Vagina (tissue), 2 donors: ENCODE measurements at regions not wholly inside any gene's neighbourhood (a gene's known extent, or its start where the extent isn't known, plus 50 kb on each side); places are given as distances from the start of the nearest gene placed in this dataset.

Source experiments
- DNase-seq, 2 donors: peaks; one replicate each; pipeline ENCODE4 v3.0.0-alpha.2; 2017; ENCODE audit errors: extremely low spot score in 2 of 2
- H3K27ac ChIP-seq: fragments of 200-600 bp; sonication (generic); one replicate; pipeline ENCODE4 v1.5.1; 2019
- H3K27me3 ChIP-seq: fragments of 200-600 bp; sonication (generic); one replicate; pipeline ENCODE4 v1.5.1; 2019
- H3K36me3 ChIP-seq, 2 donors: fragments of 200-600 bp; sonication (generic); one replicate each; pipeline ENCODE4 v1.5.1; 2017 to 2019
- H3K4me1 ChIP-seq: fragments of 200-600 bp; sonication (generic); one replicate; pipeline ENCODE4 v1.5.1; 2019
- H3K4me3 ChIP-seq, 2 donors: fragments of 200-600 bp; sonication (generic); 1 replicate in 1 of 2; 2 replicates in 1 of 2; pipeline ENCODE4 v1.5.1; 2016 to 2019
- H3K9me3 ChIP-seq: fragments of 200-600 bp; sonication (generic); one replicate; pipeline ENCODE4 v1.5.1; 2019
- CTCF ChIP-seq, 3 experiments: fragments of 450-650 bp in 2 of 3; fragments of 200-600 bp in 1 of 3; sonication (generic) in 1 of 3; IDR thresholded peaks; one replicate each; pipeline ENCODE4 v1.5.1; 2017 to 2019; ENCODE audit warnings: antibody characterized with exemption in 3 of 3, mild to moderate bottlenecking in 2 of 3, moderate library complexity in 2 of 3
- POLR2A ChIP-seq, 2 donors: fragments of 450-650 bp; IDR thresholded peaks; one replicate each; pipeline ENCODE4 v1.6.1; 2017; ENCODE audit warnings: antibody characterized with exemption in 2 of 2, mild to moderate bottlenecking in 2 of 2, moderate library complexity in 2 of 2
- POLR2AphosphoS5 ChIP-seq, 2 donors: sonication (generic); formaldehyde crosslinking; IDR thresholded peaks; one replicate each; pipeline ENCODE4 v1.9.0; 2017; ENCODE audit warnings: antibody characterized with exemption in 2 of 2, mild to moderate bottlenecking in 2 of 2, low read depth in 1 of 2; ENCODE audit not compliant: insufficient read depth in 1 of 2
- intact Hi-C: fragments of 100-400 bp; cut with DNase I; formaldehyde crosslinking; loops from one replicate; pipeline ENCODE4 v1.15.1; 2023

- Histone ChIP-seq H3K4me3 (no peak overlapping the region), H3K36me3 (no peaks in the 10 kb centered on the region), H3K27ac (no peak overlapping the region), H3K4me1 (no peaks in the 10 kb centered on the region), H3K9me3 (no peaks in the 10 kb centered on the region), H3K27me3 (no peaks in the 10 kb centered on the region)
- TF ChIP-seq POLR2A (IDR thresholded peaks at IDR 0.05) = no peak
- TF ChIP-seq CTCF (IDR thresholded peaks at IDR 0.05) = no peak
- TF ChIP-seq POLR2AphosphoS5 (IDR thresholded peaks at IDR 0.05; ENCODE audit: insufficient read depth in 1 of 2, low read depth in 1 of 2) = no peak
- intact Hi-C loops = no loop called here
- DNase-seq = no peak
Measured at GRCh38 chr4:28351102-28351501, 1490.5 kb downstream of the STIM2 start.

DNA sequence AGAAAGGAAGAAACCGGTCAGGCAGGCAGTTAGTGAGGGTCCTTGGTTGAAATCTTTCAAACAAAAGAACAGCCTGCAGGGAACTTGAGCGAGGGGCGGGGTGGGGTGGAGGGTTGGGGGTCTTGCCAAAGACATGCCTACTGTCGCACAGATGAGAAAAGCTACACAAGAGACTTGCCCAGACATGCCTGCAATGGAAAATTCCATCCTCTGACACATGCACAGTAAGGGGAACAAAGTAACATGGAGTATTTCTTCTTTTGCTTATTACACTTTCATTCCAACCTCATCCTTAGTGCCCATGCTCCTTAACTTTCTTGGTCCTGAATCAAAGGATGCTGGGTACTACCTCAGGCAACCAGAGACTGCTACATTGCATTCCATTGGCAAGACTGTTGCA, 1491.2 kb downstream of the STIM2 start:
- DNase-seq = no peak
- Histone ChIP-seq H3K36me3 (no peaks in the 10 kb centered on the region), H3K27ac (no peak overlapping the region), H3K9me3 (no peaks in the 10 kb centered on the region), H3K27me3 (no peaks in the 10 kb centered on the region), H3K4me1 (no peaks in the 10 kb centered on the region), H3K4me3 (no peak overlapping the region)
- intact Hi-C loops = no loop called here
- TF ChIP-seq POLR2A (IDR thresholded peaks at IDR 0.05) (no peak), CTCF (IDR thresholded peaks at IDR 0.05) (no peak), POLR2AphosphoS5 (IDR thresholded peaks at IDR 0.05; ENCODE audit: insufficient read depth in 1 of 2, low read depth in 1 of 2) (no peak)

DNA sequence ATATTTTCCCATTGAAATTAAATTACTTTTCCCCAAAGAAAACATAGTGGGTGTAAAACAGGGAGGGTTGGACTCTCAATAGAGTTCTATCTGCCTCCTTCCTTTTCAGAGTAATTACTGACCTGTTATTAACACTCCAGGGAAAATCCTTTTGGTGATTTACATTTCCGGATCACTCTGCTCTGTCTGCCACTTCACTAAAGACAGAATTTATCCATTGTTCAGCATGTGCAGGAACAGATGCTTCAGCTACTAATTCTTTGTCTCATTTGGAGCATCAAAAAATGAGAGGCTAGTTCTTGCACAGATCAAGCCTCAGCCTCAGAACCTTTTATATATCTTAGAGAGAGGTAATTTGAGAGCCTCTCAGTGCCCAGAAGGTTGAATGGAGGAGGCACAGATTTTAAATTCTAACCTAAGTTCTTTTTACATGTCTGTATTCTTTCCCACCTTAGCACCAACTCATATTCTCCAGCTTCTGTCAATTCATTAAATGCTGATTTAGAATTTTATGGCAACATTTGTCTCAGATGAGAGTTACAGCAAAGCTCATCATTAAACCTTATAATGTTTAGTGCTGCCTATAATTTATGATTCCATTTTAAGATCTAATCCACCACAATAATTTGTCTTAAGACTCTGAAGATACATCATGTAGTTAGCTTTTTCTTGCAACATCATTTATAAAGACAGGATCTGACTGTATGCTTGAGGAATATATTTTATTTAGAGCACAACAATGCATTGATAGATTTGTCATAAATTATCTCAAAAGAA, 1494.4 kb downstream of the STIM2 start:
- Histone ChIP-seq H3K27me3 (no peaks in the 10 kb centered on the region), H3K4me3 (no peak overlapping the region), H3K4me1 (no peaks in the 10 kb centered on the region), H3K9me3 (no peaks in the 10 kb centered on the region), H3K36me3 (no peaks in the 10 kb centered on the region), H3K27ac (no peak overlapping the region)
- intact Hi-C loops = no loop called here
- TF ChIP-seq CTCF (IDR thresholded peaks at IDR 0.05) (no peak), POLR2A (IDR thresholded peaks at IDR 0.05) (no peak), POLR2AphosphoS5 (IDR thresholded peaks at IDR 0.05; ENCODE audit: insufficient read depth in 1 of 2, low read depth in 1 of 2) (no peak)
- DNase-seq = no peak

DNA sequence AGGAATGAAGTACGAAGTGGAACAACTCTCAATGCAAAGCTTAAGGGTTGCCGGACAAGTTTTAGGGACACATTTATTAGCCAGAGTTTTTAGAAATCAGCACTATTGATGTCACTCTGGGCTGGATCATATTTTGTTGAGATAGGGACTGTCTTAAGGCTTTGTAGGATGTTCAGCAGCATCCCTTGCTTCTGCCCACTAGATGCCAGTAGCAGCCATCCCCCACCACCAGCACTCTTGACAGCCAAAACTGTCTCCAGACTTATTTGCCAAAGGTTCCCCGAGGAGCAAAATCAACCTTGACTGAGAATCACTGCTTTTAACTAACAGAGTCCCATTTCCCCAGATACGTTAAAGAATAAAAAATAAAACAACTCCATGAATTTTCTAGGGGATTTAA, 1497.3 kb downstream of the STIM2 start:
- intact Hi-C loops = no loop called here
- Histone ChIP-seq H3K27ac (no peak overlapping the region), H3K9me3 (no peaks in the 10 kb centered on the region), H3K36me3 (no peaks in the 10 kb centered on the region), H3K4me3 (no peak overlapping the region), H3K4me1 (no peaks in the 10 kb centered on the region), H3K27me3 (no peaks in the 10 kb centered on the region)
- DNase-seq = no peak
- TF ChIP-seq POLR2A (IDR thresholded peaks at IDR 0.05) (no peak), POLR2AphosphoS5 (IDR thresholded peaks at IDR 0.05; ENCODE audit: insufficient read depth in 1 of 2, low read depth in 1 of 2) (no peak), CTCF (IDR thresholded peaks at IDR 0.05) (no peak)

GRCh38 chr4:28358606-28359005, 1498.0 kb downstream of the STIM2 start:
- no peak for TF ChIP-seq CTCF (IDR thresholded peaks at IDR 0.05)
- no peak for TF ChIP-seq POLR2A (IDR thresholded peaks at IDR 0.05)
- TF ChIP-seq POLR2AphosphoS5 (IDR thresholded peaks at IDR 0.05; ENCODE audit: insufficient read depth in 1 of 2, low read depth in 1 of 2) = no peak
- no peak overlapping the region for H3K4me3 ChIP-seq
- intact Hi-C loops = no loop called here
- H3K4me1 ChIP-seq = no peaks in the 10 kb centered on the region
- H3K9me3 ChIP-seq = no peaks in the 10 kb centered on the region
- H3K36me3 ChIP-seq = no peaks in the 10 kb centered on the region
- H3K27ac ChIP-seq = no peak overlapping the region
- H3K27me3 ChIP-seq = no peaks in the 10 kb centered on the region
- no peak for DNase-seq
